ENCODE measurements at regions not wholly inside any gene's neighbourhood (a gene's known extent, or its start where the extent isn't known, plus 50 kb on each side); places are given as distances from the start of the nearest gene placed in this dataset.

GRCh38 chr14:26113911-26114640 lies 483.8 kb downstream of the NOVA1 start:
- peaks cover 3% of the 10 kb centered on the region for H3K9me3 Mint-ChIP-seq (ENCODE audit: low read depth)
- no peaks in the 10 kb centered on the region for H3K4me1 Mint-ChIP-seq
- DNase-seq (no peak), ATAC-seq (no peak)
- no peak overlapping the region for H3K4me3 Mint-ChIP-seq
- CTCF ChIA-PET = no interaction called here
- H3K36me3 Mint-ChIP-seq = no peaks in the 10 kb centered on the region
- H3K27me3 Mint-ChIP-seq = no peaks in the 10 kb centered on the region
- H3K27ac Mint-ChIP-seq = no peak overlapping the region

DNA sequence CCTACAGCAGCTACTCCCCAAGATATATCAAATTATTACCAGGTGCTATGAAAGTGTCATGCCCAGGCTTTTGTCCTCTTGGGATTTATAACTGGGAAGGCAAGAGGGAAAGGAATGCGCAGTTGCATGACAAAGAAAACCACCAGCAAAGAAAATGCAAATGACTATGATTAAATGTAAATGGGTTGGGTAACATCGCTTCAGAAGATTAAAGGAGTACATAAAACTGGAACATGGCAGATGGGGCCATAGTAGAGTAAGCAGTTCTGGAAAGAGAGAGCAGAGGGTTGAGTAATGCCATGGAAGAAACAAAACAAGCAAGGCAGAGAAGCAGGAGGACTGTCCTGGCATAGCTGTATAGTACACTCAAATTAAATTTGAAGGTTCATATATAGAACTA lies 493.1 kb downstream of the NOVA1 start:
- no peak overlapping the region for H3K4me3 Mint-ChIP-seq
- H3K27ac Mint-ChIP-seq = no peak overlapping the region
- DNase-seq (no peak), ATAC-seq (no peak)
- peaks cover 11% of the 10 kb centered on the region for H3K9me3 Mint-ChIP-seq (ENCODE audit: low read depth)
- H3K4me1 Mint-ChIP-seq = no peaks in the 10 kb centered on the region
- no peaks in the 10 kb centered on the region for H3K36me3 Mint-ChIP-seq
- H3K27me3 Mint-ChIP-seq = no peaks in the 10 kb centered on the region
- CTCF ChIA-PET = no interaction called here

GRCh38 chr14:26097852-26098251 lies 500.0 kb downstream of the NOVA1 start:
- Mint-ChIP-seq H3K27me3 (no peaks in the 10 kb centered on the region), H3K4me1 (no peaks in the 10 kb centered on the region), H3K27ac (no peak overlapping the region), H3K9me3 (ENCODE audit: low read depth) (peaks cover 14% of the 10 kb centered on the region), H3K36me3 (no peaks in the 10 kb centered on the region), H3K4me3 (no peak overlapping the region)
- ATAC-seq (no peak), DNase-seq (no peak)
- CTCF ChIA-PET = no interaction called here

GRCh38 chr14:26088275-26088674 lies 509.6 kb downstream of the NOVA1 start:
- Mint-ChIP-seq H3K9me3 (ENCODE audit: low read depth) (peaks cover 24% of the 10 kb centered on the region), H3K27ac (no peak overlapping the region), H3K27me3 (no peaks in the 10 kb centered on the region), H3K36me3 (no peaks in the 10 kb centered on the region), H3K4me3 (no peak overlapping the region), H3K4me1 (no peaks in the 10 kb centered on the region)
- DNase-seq (no peak), ATAC-seq (no peak)
- CTCF ChIA-PET = no interaction called here

GRCh38 chr14:26081043-26081442 lies 516.8 kb downstream of the NOVA1 start:
- Mint-ChIP-seq H3K4me1 (no peaks in the 10 kb centered on the region), H3K4me3 (no peak overlapping the region), H3K27me3 (no peaks in the 10 kb centered on the region), H3K9me3 (ENCODE audit: low read depth) (peaks cover 12% of the 10 kb centered on the region), H3K27ac (no peak overlapping the region), H3K36me3 (no peaks in the 10 kb centered on the region)
- CTCF ChIA-PET = no interaction called here
- ATAC-seq (no peak), DNase-seq (no peak)

DNA sequence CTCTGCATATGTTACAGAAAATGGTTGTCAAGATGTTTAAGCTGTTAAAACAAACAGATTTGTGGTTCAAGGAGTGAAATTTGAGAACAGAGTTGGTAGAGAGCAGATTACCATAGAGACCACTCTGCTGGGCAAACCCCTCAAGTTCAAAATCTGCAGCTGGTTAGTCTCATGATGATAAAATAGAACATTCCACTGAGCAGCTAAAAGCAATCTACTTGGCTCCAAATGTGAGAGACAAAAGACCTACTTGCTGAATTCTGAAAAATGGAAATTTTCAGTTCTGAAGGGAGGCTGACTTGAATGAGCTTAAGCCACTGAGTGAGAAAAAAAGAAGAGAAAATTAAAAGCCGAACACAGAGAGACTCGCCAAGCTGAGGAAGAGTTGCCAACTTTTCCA lies 519.3 kb downstream of the NOVA1 start:
- Mint-ChIP-seq H3K27ac (no peak overlapping the region), H3K9me3 (ENCODE audit: low read depth) (peaks cover 8% of the 10 kb centered on the region), H3K36me3 (no peaks in the 10 kb centered on the region), H3K27me3 (no peaks in the 10 kb centered on the region), H3K4me1 (no peaks in the 10 kb centered on the region), H3K4me3 (no peak overlapping the region)
- DNase-seq = no peak
- CTCF ChIA-PET = no interaction called here
- no peak for ATAC-seq

- Mint-ChIP-seq H3K27me3 (no peaks in the 10 kb centered on the region), H3K9me3 (ENCODE audit: low read depth) (no peaks in the 10 kb centered on the region)
Observed at GRCh38 chr14:26074892-26075291, 522.9 kb downstream of the NOVA1 start.

GRCh38 chr14:26070443-26070842 lies 527.4 kb downstream of the NOVA1 start:
- Mint-ChIP-seq H3K4me3 (no peak overlapping the region), H3K36me3 (no peaks in the 10 kb centered on the region), H3K9me3 (ENCODE audit: low read depth) (peaks cover 10% of the 10 kb centered on the region), H3K27ac (no peak overlapping the region), H3K27me3 (no peaks in the 10 kb centered on the region), H3K4me1 (no peaks in the 10 kb centered on the region)
- DNase-seq = no peak
- ATAC-seq = no peak
- CTCF ChIA-PET = no interaction called here

More at GRCh38 chr14:26074892-26075291, 522.9 kb downstream of the NOVA1 start:
- ATAC-seq (no peak), DNase-seq (no peak)
- no peak overlapping the region for H3K4me3 Mint-ChIP-seq
- no peaks in the 10 kb centered on the region for H3K36me3 Mint-ChIP-seq
- H3K4me1 Mint-ChIP-seq = no peaks in the 10 kb centered on the region
- H3K27ac Mint-ChIP-seq = no peak overlapping the region
- CTCF ChIA-PET = no interaction called here

DNA sequence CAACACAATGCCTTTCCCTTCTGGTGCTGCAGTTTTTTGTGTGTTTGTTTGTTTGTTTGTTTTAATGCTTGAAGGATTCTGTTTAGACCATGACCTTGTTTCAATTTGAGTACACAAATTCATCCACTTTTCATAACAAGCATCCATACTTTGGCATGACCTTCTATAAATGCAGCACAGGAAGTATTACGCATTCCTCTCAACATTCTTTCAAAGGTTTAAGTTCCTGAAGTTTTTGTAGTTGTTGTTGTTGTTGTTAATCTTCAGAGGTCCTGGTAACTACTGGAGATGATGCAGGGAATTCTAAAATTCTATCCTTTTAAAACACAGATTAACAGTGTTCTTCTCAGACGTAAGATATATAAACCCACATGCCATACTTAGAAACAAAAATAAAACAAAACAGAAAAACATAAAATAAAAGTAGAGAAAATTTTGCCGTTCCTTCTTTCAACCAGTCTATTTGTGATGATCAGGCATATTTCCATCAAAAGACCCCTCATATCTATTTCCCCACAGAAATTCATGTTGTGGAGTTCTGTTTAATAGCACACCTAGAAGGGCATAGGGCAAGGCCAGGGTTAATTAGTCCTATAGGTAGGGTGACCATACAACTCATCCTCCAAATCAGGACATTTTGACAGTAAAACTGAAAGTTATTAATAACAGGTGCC lies 529.9 kb downstream of the NOVA1 start:
- ATAC-seq = no peak
- no peaks in the 10 kb centered on the region for H3K27me3 Mint-ChIP-seq
- peaks cover 11% of the 10 kb centered on the region for H3K9me3 Mint-ChIP-seq (ENCODE audit: low read depth)
- H3K36me3 Mint-ChIP-seq = no peaks in the 10 kb centered on the region
- H3K4me3 Mint-ChIP-seq = no peak overlapping the region
- CTCF ChIA-PET = no interaction called here
- no peaks in the 10 kb centered on the region for H3K4me1 Mint-ChIP-seq
- DNase-seq = no peak
- no peak overlapping the region for H3K27ac Mint-ChIP-seq

GRCh38 chr14:26067341-26067740 lies 530.5 kb downstream of the NOVA1 start:
- CTCF ChIA-PET = no interaction called here
- H3K4me3 Mint-ChIP-seq = no peak overlapping the region
- no peaks in the 10 kb centered on the region for H3K27me3 Mint-ChIP-seq

GRCh38 chr14:26056036-26056616 lies 541.7 kb downstream of the NOVA1 start:
- no peaks in the 10 kb centered on the region for H3K4me1 Mint-ChIP-seq
- no peak for DNase-seq
- H3K4me3 Mint-ChIP-seq = no peak overlapping the region
- H3K27ac Mint-ChIP-seq = no peak overlapping the region
- CTCF ChIA-PET = no interaction called here
- no peaks in the 10 kb centered on the region for H3K27me3 Mint-ChIP-seq
- peaks cover 16% of the 10 kb centered on the region for H3K9me3 Mint-ChIP-seq (ENCODE audit: low read depth)
- no peak for ATAC-seq
- no peaks in the 10 kb centered on the region for H3K36me3 Mint-ChIP-seq

More at GRCh38 chr14:26067341-26067740, 530.5 kb downstream of the NOVA1 start:
- ATAC-seq (no peak), DNase-seq (no peak)
- no peak overlapping the region for H3K27ac Mint-ChIP-seq
- H3K9me3 Mint-ChIP-seq (ENCODE audit: low read depth) = peaks cover 11% of the 10 kb centered on the region
- no peaks in the 10 kb centered on the region for H3K36me3 Mint-ChIP-seq
- no peaks in the 10 kb centered on the region for H3K4me1 Mint-ChIP-seq

DNA sequence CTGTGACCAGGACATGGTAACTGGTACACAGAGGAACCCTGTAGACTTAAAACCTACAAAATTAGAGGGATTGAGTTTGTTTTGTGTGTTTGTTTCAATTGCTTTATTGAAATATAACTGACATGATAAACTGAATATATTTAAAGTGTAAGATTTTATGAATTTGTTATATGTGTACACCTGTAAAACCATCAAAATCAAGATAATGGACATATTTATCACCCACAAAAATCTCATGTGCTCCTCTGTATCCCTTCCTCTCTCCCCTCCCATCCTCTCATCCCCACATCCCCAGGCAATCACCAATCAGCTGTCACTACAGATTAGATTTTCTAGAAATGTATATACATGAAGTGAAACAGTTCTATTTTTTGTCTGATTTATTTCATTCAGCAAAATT lies 565.5 kb downstream of the NOVA1 start:
- H3K27ac Mint-ChIP-seq = no peak overlapping the region
- H3K4me1 Mint-ChIP-seq = no peaks in the 10 kb centered on the region
- ATAC-seq (no peak), DNase-seq (no peak)
- no peak overlapping the region for H3K4me3 Mint-ChIP-seq
- no peaks in the 10 kb centered on the region for H3K36me3 Mint-ChIP-seq
- H3K27me3 Mint-ChIP-seq = no peaks in the 10 kb centered on the region
- CTCF ChIA-PET = no interaction called here
- H3K9me3 Mint-ChIP-seq (ENCODE audit: low read depth) = peaks cover 10% of the 10 kb centered on the region

DNA sequence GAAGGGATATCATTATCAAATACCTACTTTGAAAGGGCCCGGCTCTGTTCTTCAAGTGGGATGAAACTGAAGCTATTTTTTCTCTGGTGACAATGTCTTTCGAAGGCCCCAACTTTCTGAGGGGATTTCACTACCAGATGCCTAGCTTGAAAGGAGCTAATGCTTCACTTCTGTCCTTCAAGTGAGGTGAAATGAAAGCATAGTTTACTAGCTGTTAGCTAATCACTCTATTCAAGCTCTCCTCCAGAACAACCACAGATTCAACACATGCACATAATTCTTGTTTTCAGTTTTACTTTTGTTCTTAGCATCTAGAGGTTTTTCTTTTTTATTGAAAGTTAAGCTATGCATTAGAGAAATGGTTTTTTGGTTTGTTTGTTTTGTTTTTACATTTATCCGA lies 571.4 kb downstream of the NOVA1 start:
- Mint-ChIP-seq H3K27me3 (no peaks in the 10 kb centered on the region), H3K27ac (no peak overlapping the region), H3K36me3 (no peaks in the 10 kb centered on the region), H3K4me3 (no peak overlapping the region), H3K4me1 (no peaks in the 10 kb centered on the region), H3K9me3 (ENCODE audit: low read depth) (peaks cover 3% of the 10 kb centered on the region)
- CTCF ChIA-PET = no interaction called here
- ATAC-seq (no peak), DNase-seq (no peak)

DNA sequence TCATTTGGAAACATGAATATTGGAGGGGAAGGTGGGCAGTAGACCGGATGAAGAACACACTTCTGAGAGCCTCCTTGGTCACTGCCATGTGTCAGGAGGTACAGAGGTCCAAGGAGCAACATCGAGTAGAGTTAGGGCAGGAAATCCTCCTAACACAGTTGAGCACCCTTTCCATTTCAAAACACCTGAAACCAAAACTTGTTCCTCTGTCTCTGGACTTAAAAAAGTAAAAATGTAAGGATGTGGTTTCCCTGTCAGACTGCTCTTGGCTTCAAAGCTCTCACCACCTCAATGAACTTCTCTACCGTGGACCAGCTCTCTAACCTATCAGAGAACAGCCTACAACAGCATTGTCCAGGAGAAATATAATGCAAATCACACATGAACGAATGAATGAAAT lies 573.9 kb downstream of the NOVA1 start:
- H3K4me1 Mint-ChIP-seq = no peaks in the 10 kb centered on the region
- DNase-seq = no peak
- H3K27me3 Mint-ChIP-seq = no peaks in the 10 kb centered on the region
- H3K9me3 Mint-ChIP-seq (ENCODE audit: low read depth) = peaks cover 8% of the 10 kb centered on the region
- CTCF ChIA-PET = no interaction called here
- no peak overlapping the region for H3K27ac Mint-ChIP-seq
- ATAC-seq = no peak
- no peak overlapping the region for H3K4me3 Mint-ChIP-seq
- H3K36me3 Mint-ChIP-seq = no peaks in the 10 kb centered on the region

All from activated CD8-positive, alpha-beta memory T cell treated with anti-CD3 and anti-CD28 coated beads, Interleukin-2, amount 10 ng/mL, durations not matched to agents 7 days and 5 days (primary cell).